ENCODE measurements at regions not wholly inside any gene's neighbourhood (a gene's known extent, or its start where the extent isn't known, plus 50 kb on each side); places are given as distances from the start of the nearest gene placed in this dataset.
"Not testable (repeated sequence)": the region's sequence is repeated elsewhere in the genome, so short reads cannot be mapped to it uniquely, and the experiment has no call there.

- TF ChIP-seq HIC2 (CRISPR knock-in tag; IDR thresholded peaks at IDR 0.05; ENCODE audit: low read depth) = no peak
- TF ChIP-seq ZNF597 (CRISPR knock-in tag; IDR thresholded peaks at IDR 0.05) = no peak
- no peak for TF ChIP-seq STAT5B (CRISPR knock-in tag; IDR thresholded peaks at IDR 0.05)
Measured at GRCh38 chrX:117835034-117835433, 281.6 kb downstream of the KLHL13 start (continued).

- no peak for TF ChIP-seq HOXA9 (CRISPR knock-in tag; IDR thresholded peaks at IDR 0.05; ENCODE audit: borderline replicate concordance)
- no peak for TF ChIP-seq STAG1 (CRISPR knock-in tag; IDR thresholded peaks at IDR 0.05)
- FAIRE-seq = no peak
- DNase-seq (ENCODE audit: low spot score) = no peak
- Histone ChIP-seq H3K27me3 (ENCODE audit: control insufficient read depth in 1 of 2, insufficient read depth in 2 of 2, low read length in 2 of 2) (no peaks in the 10 kb centered on the region), H3K9me3 (ENCODE audit: low read length) (no peaks in the 10 kb centered on the region), H3K27ac (ENCODE audit: extremely low read length, insufficient read depth, low read length) (no peak overlapping the region), H3K36me3 (replicated peaks in 1 of 2; ENCODE audit: control insufficient read depth in 1 of 2, insufficient read depth in 2 of 2, low read length in 2 of 2) (no peaks in the 10 kb centered on the region), H3K4me2 (ENCODE audit: low read depth, low read length) (no peak overlapping the region), H2AFZ (ENCODE audit: low read length) (no peak overlapping the region), H3K9ac (ENCODE audit: insufficient read depth, low read depth, low read length) (no peak overlapping the region), H3K79me2 (ENCODE audit: insufficient read depth, low read length) (no peaks in the 10 kb centered on the region), H3K4me1 (ENCODE audit: insufficient read depth, low read length) (no peaks in the 10 kb centered on the region), H3K4me3 (replicated peaks in 1 of 3; ENCODE audit: insufficient read depth in 1 of 3, low read depth in 2 of 3, low read length in 3 of 3) (no peak overlapping the region), H4K20me1 (ENCODE audit: insufficient read depth, low read length) (no peaks in the 10 kb centered on the region)
- 11% methylated on average over 1 of the region's 1 CpG for WGBS (ENCODE audit: low lambda C conversion rate)
- ChIA-PET POLR2A (no interaction called here), CTCF (ENCODE audit: low intra/inter-chr PET ratio, low total read pairs) (no interaction called here)
- ATAC-seq = no peak
- no TSS peak for BruUV-seq (replicated peaks)
- intact Hi-C loops (cut with micrococcal nuclease; ENCODE audit: unreplicated experiment) (no loop called here), in situ Hi-C loops (cut with HindIII; ENCODE audit: extremely low pct_ligation_motif_present, low pct_unique_long_range_greater_than_20kb) (no loop called here)
Measured at GRCh38 chrX:117834076-117834475, 282.5 kb downstream of the KLHL13 start.

- in situ Hi-C loops (cut with HindIII; ENCODE audit: extremely low pct_ligation_motif_present, low pct_unique_long_range_greater_than_20kb); intact Hi-C loops (cut with micrococcal nuclease; ENCODE audit: unreplicated experiment): not testable (repeated sequence)
Measured at GRCh38 chrX:117821472-117821871, 295.1 kb downstream of the KLHL13 start.

More at GRCh38 chrX:117821472-117821871, 295.1 kb downstream of the KLHL13 start:
- H3K9ac ChIP-seq (ENCODE audit: insufficient read depth, low read depth, low read length); H3K4me1 ChIP-seq (ENCODE audit: insufficient read depth, low read length); FAIRE-seq; H4K20me1 ChIP-seq (ENCODE audit: insufficient read depth, low read length); H3K4me3 ChIP-seq (replicated peaks in 1 of 3; ENCODE audit: insufficient read depth in 1 of 3, low read depth in 2 of 3, low read length in 3 of 3); H3K4me2 ChIP-seq (ENCODE audit: low read depth, low read length); H3K27me3 ChIP-seq (ENCODE audit: control insufficient read depth in 1 of 2, insufficient read depth in 2 of 2, low read length in 2 of 2); ATAC-seq; H3K27ac ChIP-seq (ENCODE audit: extremely low read length, insufficient read depth, low read length); CTCF ChIA-PET (ENCODE audit: low intra/inter-chr PET ratio, low total read pairs); H3K36me3 ChIP-seq (replicated peaks in 1 of 2; ENCODE audit: control insufficient read depth in 1 of 2, insufficient read depth in 2 of 2, low read length in 2 of 2); POLR2A ChIA-PET; H2AFZ ChIP-seq (ENCODE audit: low read length); H3K79me2 ChIP-seq (ENCODE audit: insufficient read depth, low read length); DNase-seq (ENCODE audit: low spot score); BruUV-seq (replicated peaks); H3K9me3 ChIP-seq (ENCODE audit: low read length): not testable (repeated sequence)

All from HepG2 (cell line).